ENCODE measurements at regions not wholly inside any gene's neighbourhood (a gene's known extent, or its start where the extent isn't known, plus 50 kb on each side); places are given as distances from the start of the nearest gene placed in this dataset.
"Not testable (repeated sequence)": the region's sequence is repeated elsewhere in the genome, so short reads cannot be mapped to it uniquely, and the experiment has no call there.

GRCh38 chr12:59344224-59344623 is 251.6 kb upstream of the SLC16A7 start:
- no peak for DNase-seq

DNA sequence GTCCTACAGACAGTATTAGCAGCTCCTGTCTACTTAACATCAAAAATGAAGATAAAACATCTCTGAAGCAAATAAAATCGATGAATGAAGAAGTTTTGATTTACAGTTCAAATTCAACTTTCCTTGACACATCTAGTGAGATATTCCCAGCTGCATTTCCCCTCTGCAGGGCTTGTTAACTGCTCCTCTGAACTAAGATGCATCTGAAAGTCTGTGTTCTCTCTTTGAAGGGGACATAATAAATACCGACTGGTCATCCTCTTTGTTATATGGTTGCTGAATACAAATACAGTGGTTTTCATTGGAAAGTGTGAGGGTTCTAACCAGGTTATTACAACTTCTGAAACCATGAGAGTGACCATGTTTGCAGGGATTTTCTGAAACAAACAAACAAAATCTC is 266.4 kb upstream of the SLC16A7 start:
- no peak for DNase-seq

DNA sequence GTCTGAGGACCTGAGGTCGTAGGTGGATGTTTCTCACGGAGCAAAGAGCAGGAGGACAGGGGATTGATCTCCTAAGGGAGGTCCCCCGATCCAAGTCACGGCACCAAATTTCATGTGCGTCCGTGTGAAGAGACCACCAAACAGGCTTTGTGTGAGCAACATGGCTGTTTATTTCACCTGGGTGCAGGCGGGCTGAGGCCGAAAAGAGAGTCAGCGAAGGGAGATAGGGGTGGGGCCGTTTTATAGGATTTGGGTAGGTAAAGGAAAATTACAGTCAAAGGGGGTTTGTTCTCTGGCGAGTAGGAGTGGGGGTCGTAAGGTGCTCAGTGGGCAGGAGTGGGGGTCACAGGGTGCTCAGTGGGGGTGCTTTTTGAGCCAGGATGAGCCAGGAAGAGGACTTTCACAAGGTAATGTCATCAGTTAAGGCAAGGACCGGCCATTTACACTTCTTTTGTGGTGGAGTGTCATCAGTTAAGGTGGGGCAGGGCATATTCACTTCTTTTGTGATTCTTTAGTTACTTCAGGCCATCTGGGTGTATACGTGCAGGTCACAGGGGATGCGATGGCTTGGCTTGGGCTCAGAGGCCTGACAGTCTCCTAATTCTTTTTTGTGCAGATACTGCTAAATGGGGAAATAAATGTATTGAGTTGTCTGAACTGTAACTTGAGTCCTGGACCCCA is 267.3 kb upstream of the SLC16A7 start:
- not testable (repeated sequence) for DNase-seq

GRCh38 chr12:59326457-59326856 is 269.4 kb upstream of the SLC16A7 start:
- not testable (repeated sequence) for DNase-seq

GRCh38 chr12:59322473-59322872 is 273.4 kb upstream of the SLC16A7 start:
- DNase-seq, result peak; percentile 88

GRCh38 chr12:59321278-59321677 is 274.6 kb upstream of the SLC16A7 start:
- no peak for DNase-seq

DNA sequence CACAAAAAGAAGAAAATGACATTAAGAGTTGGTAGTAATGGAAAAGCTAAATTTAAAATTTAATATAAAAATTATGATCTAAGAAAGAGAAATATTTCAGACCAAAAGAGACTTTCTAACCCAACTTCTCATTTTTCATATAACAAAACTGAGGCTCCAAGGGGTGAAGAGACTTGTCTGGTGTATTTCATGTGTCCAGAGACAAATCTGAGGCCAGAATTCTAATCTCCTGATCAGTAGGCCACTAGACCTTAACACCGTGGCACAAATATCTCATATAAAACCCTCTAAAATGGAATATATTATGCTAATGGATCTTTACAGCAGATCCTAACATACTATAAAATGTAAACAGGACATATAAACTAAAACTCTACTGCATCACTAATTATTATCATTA is 275.7 kb upstream of the SLC16A7 start:
- DNase-seq, result no peak

DNA sequence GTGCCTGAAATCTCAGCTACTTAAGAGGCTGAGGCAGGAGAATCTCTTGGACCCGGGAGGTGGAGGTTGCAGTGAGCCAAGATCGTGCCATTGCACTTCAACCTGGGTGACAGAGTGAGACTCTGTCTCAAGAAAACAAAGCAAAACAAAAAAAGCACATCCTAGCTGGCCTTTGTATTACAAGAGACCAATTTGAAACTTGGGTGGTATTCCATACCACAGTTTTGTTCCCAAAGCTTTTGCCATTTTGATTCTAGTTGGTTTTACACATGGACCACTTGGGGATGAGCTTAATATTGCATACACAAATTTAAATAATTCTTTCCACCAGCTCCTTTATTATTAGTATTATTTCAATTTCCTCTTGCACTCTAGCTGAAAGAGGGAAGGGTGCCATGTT is 276.9 kb upstream of the SLC16A7 start:
- DNase-seq, result no peak

GRCh38 chr12:59317598-59317997 is 278.2 kb upstream of the SLC16A7 start:
- no peak for DNase-seq

DNA sequence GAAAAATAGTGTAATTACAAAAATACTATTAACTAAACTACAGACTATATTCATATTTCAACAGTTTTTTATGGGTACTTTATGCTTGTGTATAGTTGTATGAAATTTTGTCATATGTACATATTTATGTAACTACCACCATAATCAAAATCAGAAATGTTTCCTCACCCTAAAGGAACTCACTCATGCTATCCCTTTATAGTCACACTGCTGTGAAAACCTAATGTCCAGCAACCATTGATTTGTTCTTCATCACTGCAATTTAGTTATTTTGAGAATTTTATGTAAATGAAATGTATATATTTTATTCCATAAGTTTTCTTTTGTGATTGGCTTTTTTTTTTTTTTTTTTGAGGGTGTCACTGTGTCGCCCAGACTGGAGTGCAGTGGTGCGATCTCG is 278.9 kb upstream of the SLC16A7 start:
- no peak for DNase-seq

DNA sequence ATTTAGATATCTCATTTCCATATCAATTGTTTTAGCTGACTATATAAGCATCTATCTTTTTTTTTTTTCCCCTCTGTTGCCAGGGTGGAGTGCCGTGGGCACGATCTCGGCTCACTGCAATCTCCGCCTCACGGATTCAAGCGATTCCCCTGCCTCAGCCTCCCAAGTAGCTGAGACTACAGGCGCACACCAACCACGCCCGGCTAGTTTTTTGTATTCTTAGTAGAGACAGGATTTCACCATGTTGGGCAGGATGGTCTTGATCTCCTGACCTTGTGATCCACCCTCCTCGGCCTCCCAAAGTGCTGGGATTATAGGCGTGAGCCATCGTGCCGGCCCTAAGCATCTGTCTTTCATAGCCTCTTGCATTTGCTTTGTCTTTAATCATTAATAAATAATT is 279.5 kb upstream of the SLC16A7 start:
- not testable (repeated sequence) for DNase-seq

DNA sequence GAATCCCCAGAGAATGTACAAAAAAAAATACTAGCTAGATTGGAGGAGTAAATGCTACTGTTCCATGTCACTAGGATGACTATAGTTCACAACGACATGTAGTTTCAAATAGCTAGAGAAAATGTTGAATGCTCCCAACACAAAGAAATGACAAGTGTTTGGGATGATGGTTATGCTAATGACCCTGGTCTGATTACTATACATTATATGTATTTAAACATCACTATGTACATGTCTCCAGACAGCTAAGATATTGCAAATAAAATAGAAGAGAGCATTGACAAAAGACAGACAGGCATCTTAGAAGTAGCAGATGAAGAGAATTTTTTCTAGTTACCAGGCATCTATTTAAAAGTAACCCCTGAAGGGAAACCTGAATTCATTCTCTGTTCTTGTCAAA is 281.6 kb upstream of the SLC16A7 start:
- no peak for DNase-seq

DNA sequence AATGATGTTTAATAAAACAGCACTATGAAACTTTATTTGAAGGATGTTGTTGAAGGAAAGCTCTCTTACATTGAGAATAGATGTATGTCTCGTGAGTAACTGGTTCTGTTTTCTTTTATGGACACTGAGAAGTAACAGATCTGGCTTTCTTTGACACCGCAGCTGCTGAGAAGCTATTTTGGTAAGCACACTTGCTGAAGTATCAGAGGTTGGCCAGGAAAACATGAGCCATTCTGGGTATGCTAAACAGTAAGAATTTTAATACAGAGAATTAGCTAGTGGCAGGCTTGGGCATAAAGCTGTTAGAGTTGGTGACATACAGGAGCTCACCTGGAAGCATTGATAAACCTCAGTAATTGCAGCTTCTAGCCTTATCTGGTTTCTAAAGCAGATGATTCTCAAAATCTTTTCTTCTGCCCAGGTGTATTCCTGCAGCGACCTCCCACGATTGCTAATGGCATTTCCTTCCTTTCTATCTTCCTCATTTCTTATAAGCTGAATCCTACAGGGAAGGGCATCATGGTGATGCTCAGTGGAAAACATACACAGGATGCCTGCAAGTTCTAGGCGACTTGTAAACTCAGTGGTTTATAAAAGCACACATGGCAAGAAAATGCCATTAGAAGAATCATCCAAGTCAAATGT is 291.6 kb upstream of the SLC16A7 start:
- DNase-seq, result no peak

DNA sequence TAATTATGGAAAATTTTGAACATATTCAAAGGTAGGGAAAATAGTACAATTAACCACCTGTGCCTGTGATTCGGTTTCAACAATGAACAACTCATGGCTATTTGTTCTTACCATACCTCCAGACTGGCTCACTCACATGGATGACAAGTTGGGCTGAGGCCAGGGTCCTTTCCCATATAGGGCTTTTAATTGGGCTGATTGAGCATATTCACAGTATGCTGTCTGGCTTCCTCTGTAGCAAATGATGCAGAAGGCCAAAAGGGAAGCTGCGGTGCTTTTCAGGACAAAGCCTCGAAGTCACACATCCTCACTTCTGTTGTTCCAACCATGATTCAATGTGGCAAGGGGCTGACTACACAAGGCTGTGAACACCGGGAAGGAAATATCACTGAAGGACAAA is 297.5 kb upstream of the SLC16A7 start:
- no peak for DNase-seq

DNA sequence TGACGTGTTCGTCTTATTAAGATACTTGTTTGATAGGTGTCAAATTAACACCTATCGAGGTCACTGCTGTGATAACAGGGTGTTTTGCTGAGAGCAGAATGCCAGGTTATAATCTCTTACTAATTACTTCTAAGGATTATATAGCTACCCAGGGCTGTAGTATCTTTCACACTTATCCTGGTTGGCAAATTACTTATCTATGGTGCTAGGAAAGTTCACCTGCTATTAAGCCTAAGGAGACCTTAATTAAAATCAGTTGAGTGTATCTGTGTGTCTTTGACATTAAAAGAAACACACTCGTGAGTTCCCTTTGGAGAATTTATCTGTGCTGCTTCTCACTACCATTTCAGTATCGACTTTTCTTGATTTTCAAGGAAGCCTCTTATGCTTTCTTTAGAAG is 301.6 kb upstream of the SLC16A7 start:
- DNase-seq, result no peak

GRCh38 chr12:59282999-59283398 is 312.8 kb upstream of the SLC16A7 start:
- no peak for DNase-seq

GRCh38 chr12:59273561-59273960 is 322.3 kb upstream of the SLC16A7 start:
- DNase-seq, result not testable (repeated sequence)

DNA sequence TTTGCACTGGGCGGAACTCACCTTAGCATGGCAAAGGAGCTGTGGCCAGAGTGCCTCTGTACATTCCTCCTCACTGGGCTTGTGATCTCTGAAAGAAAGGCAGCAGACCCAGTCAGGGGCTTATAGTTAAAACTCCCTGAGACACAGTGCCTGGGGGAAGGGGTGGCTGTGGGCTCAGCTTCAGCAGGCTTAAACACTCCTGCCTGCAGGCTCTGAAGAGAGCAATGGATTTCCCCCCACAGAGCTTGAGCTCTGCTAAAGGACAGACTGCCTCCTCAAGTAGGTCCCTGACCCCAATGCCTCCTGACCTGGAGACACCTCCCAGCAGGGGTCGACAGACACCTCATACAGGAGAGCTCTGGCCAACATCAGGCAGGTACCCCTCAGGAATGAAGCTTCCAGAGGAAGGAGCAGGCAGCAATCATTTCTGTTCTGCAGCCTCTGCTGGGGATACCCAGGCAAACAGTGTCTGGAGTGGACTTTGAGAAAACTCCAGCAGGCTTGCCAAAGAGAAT is 327.5 kb upstream of the SLC16A7 start:
- DNase-seq, result no peak

GRCh38 chr12:59260202-59260601 is 335.6 kb upstream of the SLC16A7 start:
- DNase-seq, result no peak

DNA sequence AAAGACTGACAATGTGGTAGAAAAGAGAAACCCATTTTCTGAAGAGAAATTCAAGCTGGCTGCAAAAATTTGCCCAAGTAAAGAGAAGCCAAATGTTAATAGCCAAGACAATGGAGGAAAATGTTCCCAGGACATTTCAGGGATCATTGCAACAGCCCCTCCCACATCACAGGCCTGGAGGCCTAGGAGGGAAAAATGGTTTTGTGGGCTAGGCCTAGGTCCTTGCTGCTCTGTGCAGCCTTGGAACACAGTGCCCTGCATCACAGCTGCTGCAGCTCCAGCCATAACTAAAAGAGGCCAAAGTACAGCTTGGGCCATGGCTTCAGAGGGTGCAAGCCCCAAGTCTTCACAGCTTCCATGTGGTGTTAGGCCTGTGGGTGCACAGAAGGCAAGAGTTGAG is 332.4 kb upstream of the LRIG3 start:
- DNase-seq, result no peak

DNA sequence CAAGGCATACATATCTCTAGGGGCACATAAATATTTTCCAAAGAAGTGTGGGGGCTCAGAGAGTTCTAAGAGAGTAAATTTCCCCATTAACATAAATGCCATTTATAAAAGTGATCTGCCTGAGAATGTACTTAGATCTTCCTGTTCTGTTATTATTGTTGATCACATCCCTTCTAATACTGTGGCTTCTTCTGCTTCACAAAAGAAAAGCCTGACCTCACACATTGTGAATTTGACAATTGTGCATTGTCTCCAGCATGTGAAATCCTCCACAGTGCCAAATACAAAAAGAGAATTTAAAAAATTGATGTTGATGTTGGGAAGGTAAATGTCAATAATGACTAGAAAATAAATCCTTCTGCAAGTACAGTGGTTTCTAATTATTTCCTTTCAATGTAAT is 330.5 kb upstream of the LRIG3 start:
- DNase-seq, result no peak

DNA sequence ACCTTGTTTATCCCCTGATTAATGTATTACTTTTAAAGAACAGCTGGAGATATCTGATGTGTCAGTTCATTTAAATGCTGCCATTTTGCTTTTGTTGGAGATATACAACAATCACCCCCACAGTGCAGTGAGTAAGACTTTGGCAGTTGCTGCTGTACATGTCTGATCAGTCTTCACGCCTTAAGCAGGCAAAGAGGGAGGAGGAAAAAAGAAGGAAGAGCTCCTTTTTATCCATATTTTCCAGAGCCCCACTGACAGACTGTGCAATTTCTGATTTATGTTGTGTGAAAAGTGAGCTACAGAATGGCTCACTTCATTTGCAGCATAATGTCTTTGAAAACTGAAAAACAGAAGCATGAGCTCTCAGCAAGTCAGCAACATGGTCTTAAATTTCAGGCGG is 319.7 kb upstream of the LRIG3 start:
- no peak for DNase-seq

DNA sequence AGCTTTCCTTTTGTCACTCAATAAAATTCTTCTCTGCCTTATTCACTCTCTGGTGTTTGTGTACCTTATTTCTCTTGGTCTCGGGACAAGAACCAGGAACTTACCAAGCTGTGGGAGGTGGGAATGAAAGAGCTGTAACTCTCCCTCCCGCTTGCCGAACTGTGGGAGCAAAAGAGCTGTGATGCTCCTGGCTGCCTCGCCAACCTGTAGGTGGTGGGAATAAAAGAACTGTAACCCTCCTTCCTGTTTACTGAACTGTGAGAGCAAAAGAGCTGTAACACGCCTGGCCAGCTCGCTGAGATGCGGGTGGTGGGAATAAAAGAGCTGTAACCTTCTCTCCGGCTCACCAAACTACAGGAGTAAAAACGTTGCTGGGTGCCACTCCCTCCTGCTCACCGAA is 314.1 kb upstream of the LRIG3 start:
- DNase-seq, result no peak

GRCh38 chr12:59230334-59230733 is 310.0 kb upstream of the LRIG3 start:
- DNase-seq, result no peak

DNA sequence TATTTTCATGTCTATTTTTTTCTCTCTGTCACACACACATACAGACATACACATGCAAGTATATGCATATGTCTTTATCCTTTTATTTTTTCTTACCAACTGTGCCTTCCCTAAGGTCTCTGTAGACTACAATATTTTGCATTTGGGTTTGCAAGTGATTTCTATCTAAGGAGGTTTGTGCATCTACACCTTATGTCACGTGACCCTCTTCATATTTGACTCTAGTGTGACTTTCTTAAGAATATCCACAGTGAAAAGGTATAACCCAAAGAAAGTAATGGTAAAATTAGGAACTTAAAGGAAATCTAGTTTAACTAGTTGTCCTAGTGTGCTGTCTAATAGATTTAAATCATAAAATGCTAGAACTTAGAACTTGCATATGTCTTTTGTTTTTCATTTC is 298.8 kb upstream of the LRIG3 start:
- DNase-seq, result no peak

Data from midbrain (tissue), 1 donor.